ENCODE measurements at regions not wholly inside any gene's neighbourhood (a gene's known extent, or its start where the extent isn't known, plus 50 kb on each side); places are given as distances from the start of the nearest gene placed in this dataset.

DNA sequence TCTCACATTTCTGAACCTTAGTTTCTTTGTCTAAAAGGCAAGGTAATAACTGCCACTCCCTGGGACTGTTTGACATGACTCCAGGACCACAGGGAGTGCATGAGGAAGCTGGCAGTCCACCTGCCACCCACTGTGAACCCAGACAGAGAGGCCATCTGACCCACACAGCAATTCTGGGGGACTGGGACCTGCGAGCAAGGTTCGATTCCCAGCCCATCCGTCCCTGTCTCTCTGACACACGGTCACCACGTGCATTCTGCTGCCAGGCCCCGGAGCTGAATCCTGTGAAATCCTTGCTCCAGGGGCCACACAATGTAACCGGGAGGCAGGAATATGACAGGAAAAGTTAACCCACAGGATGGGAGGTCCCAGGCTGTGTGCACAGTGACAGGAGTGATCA lies 218.8 kb upstream of the FOXF1 start:
- BruUV-seq (replicated peaks) = no TSS peak
- Histone ChIP-seq H3K27me3 (replicated peaks in 1 of 2; ENCODE audit: control insufficient read depth in 2 of 2, insufficient read depth in 2 of 2, low read length in 1 of 2) (peaks cover 8 to 9% of the 10 kb centered on the region in 2 experiments), H3K9ac (ENCODE audit: control insufficient read depth, insufficient read depth, low read length) (no peak overlapping the region), H3K4me2 (ENCODE audit: control insufficient read depth, insufficient read depth) (no peak overlapping the region), H3K36me3 (ENCODE audit: control insufficient read depth in 2 of 2, insufficient read depth in 2 of 2, low read length in 1 of 2) (no peaks in the 10 kb centered on the region), H3K27ac (ENCODE audit: control insufficient read depth, insufficient read depth) (no peak overlapping the region), H3K9me3 (replicated peaks; ENCODE audit: control insufficient read depth, insufficient read depth, low read length) (no peaks in the 10 kb centered on the region), H3K4me3 (no peak overlapping the region), H4K20me1 (ENCODE audit: control insufficient read depth, insufficient read depth) (no peaks in the 10 kb centered on the region), H2AFZ (ENCODE audit: control insufficient read depth, low read depth, low read length) (no peak overlapping the region), H3K4me1 (ENCODE audit: control insufficient read depth, insufficient read depth, low read length) (no peaks in the 10 kb centered on the region), H3K79me2 (ENCODE audit: control insufficient read depth, insufficient read depth, low read length) (no peaks in the 10 kb centered on the region)
- TF ChIP-seq TCF12 (IDR thresholded peaks at IDR 0.05; ENCODE audit: low read depth, low read length) (no peak), CREB1 (IDR thresholded peaks at IDR 0.05; ENCODE audit: low read depth) (no peak), SIN3A (IDR thresholded peaks at IDR 0.05; ENCODE audit: low read depth, low read length) (no peak), TBL1XR1 (IDR thresholded peaks at IDR 0.05; ENCODE audit: low read depth, low read length) (no peak), TAF1 (IDR thresholded peaks at IDR 0.05; ENCODE audit: borderline replicate concordance, low read depth, low read length) (no peak), KLF5 (IDR thresholded peaks at IDR 0.05; ENCODE audit: partially characterized antibody) (no peak)
- intact Hi-C loops (cut with micrococcal nuclease; ENCODE audit: unreplicated experiment) = no loop called here
- no peak for ATAC-seq
- no peak for FAIRE-seq
- DNase-seq (ENCODE audit: low read depth, low spot score) = no peak
- in situ Hi-C loops (cut with MboI) = no loop called here
- ChIA-PET CTCF (interaction anchor here (1.3 kb wide), 1 partner anchor 470 kb away, joined by 3 read pairs; no protein-coding TSS in a partner anchor), SMC1A (ENCODE audit: uncharacterized antibody, unreplicated experiment) (no interaction called here), POLR2A (no interaction called here), RAD21 (ENCODE audit: unreplicated experiment) (no interaction called here)
- WGBS (ENCODE audit: insufficient coverage, insufficient replicate concordance, low lambda C conversion rate, missing lambda C conversion rate) = 10% methylated on average over 7 of the region's 7 CpGs

- Histone ChIP-seq H3K27ac (ENCODE audit: control insufficient read depth, insufficient read depth) (no peak overlapping the region), H3K4me2 (ENCODE audit: control insufficient read depth, insufficient read depth) (no peak overlapping the region), H3K9me3 (replicated peaks; ENCODE audit: control insufficient read depth, insufficient read depth, low read length) (no peaks in the 10 kb centered on the region), H3K4me1 (ENCODE audit: control insufficient read depth, insufficient read depth, low read length) (no peaks in the 10 kb centered on the region), H3K36me3 (ENCODE audit: control insufficient read depth in 2 of 2, insufficient read depth in 2 of 2, low read length in 1 of 2) (no peaks in the 10 kb centered on the region), H3K4me3 (no peak overlapping the region), H2AFZ (ENCODE audit: control insufficient read depth, low read depth, low read length) (no peak overlapping the region), H3K79me2 (ENCODE audit: control insufficient read depth, insufficient read depth, low read length) (no peaks in the 10 kb centered on the region), H3K9ac (ENCODE audit: control insufficient read depth, insufficient read depth, low read length) (no peak overlapping the region), H3K27me3 (replicated peaks in 1 of 2; ENCODE audit: control insufficient read depth in 2 of 2, insufficient read depth in 2 of 2, low read length in 1 of 2) (peaks cover 5 to 7% of the 10 kb centered on the region in 2 experiments), H4K20me1 (ENCODE audit: control insufficient read depth, insufficient read depth) (no peaks in the 10 kb centered on the region)
- POLR2A ChIA-PET = no interaction called here
- WGBS (ENCODE audit: insufficient coverage, insufficient replicate concordance, low lambda C conversion rate, missing lambda C conversion rate) = 19% methylated on average over 15 of the region's 16 CpGs
- SMC1A ChIA-PET (ENCODE audit: uncharacterized antibody, unreplicated experiment) = no interaction called here
- no peak for DNase-seq (ENCODE audit: low read depth, low spot score)
- no peak for ATAC-seq
- intact Hi-C loops (cut with micrococcal nuclease; ENCODE audit: unreplicated experiment) = no loop called here
- no peak for FAIRE-seq
- CTCF ChIA-PET = interaction anchor here (1.3 kb wide), 1 partner anchor 471 kb away, joined by 3 read pairs; no protein-coding TSS in a partner anchor
- no TSS peak for BruUV-seq (replicated peaks)
- in situ Hi-C loops (cut with MboI) = no loop called here
- RAD21 ChIA-PET (ENCODE audit: unreplicated experiment) = no interaction called here
- TF ChIP-seq POLR2AphosphoS2 (IDR thresholded peaks at IDR 0.05; ENCODE audit: low read depth, low read length) (no peak), NFIC (IDR thresholded peaks at IDR 0.05; ENCODE audit: low read depth, low read length) (no peak), CREM (IDR thresholded peaks at IDR 0.05; ENCODE audit: low read depth) (no peak), ZBTB4 (CRISPR knock-in tag; IDR thresholded peaks at IDR 0.05) (no peak), MYC (IDR thresholded peaks at IDR 0.05; ENCODE audit: insufficient read depth, insufficient read length, insufficient replicate concordance, low read length, severe bottlenecking) (no peak), PRDM15 (CRISPR knock-in tag; IDR thresholded peaks at IDR 0.05) (no peak)
Measured at GRCh38 chr16:86292171-86292775, 218.1 kb upstream of the FOXF1 start.

Data from GM12878 (cell line).